HG03095 (cell line): ENCODE measurements at regions not wholly inside any gene's neighbourhood (a gene's known extent, or its start where the extent isn't known, plus 50 kb on each side); places are given as distances from the start of the nearest gene placed in this dataset.

Experiments
- ATAC-seq: cut with Tn5 transposase; IDR thresholded peaks from one replicate; pipeline ENCODE4 v1.9.1; 2021; ENCODE audit warnings: moderate library complexity; ENCODE audit not compliant: unreplicated experiment

DNA sequence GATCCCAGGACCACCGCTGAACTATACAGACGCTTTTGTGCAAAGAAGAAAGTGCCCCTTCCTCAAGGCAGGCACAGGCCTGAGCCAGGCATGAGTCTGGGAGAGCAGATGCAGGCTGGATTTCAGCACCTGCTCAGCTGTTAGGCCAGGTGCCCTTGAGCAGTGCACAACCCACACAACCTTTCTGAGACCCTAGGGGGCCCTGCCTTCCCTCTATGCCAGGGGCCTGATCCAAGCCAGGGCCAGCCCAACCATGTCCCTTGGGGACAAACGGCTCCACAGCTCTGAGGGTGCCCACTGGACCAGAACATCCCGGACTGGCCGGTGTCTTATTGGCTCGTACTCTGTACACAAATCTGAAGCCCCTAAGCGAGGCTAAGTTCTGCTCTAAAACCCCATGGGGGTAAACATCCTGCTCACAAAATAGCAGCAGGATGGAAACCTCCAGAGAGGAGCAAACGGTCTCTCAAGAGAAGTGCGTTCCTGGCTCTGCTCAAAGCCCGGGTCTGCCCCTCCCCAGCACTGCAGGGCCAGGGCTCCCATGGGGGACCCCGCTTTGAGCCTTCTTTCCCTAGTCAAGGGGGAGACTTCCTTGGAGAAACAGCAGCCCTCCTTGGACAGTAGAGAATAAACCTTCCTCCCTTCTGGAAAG lies 275.1 kb downstream of the NPHP4 start:
- ATAC-seq: no peak

DNA sequence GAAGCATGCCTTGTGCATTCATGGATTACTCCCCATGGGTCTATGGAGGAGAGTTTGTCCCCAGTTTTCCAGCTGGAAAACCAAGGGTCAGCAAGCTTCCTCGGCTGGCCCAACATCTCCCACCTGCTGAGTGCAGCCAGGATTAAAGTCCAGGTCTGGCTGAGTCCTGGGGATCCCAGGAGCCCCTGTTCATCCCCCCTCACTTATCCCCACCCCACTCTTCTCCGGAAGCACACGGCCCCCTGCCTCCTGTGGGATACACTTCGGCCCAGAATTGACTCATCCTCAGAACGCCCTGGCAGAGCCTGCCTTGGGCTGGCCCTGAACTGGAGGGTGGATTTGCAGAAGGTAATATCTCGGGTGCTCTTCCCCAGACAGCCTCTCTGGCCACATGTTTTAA lies 276.1 kb downstream of the NPHP4 start:
- ATAC-seq: no peak

DNA sequence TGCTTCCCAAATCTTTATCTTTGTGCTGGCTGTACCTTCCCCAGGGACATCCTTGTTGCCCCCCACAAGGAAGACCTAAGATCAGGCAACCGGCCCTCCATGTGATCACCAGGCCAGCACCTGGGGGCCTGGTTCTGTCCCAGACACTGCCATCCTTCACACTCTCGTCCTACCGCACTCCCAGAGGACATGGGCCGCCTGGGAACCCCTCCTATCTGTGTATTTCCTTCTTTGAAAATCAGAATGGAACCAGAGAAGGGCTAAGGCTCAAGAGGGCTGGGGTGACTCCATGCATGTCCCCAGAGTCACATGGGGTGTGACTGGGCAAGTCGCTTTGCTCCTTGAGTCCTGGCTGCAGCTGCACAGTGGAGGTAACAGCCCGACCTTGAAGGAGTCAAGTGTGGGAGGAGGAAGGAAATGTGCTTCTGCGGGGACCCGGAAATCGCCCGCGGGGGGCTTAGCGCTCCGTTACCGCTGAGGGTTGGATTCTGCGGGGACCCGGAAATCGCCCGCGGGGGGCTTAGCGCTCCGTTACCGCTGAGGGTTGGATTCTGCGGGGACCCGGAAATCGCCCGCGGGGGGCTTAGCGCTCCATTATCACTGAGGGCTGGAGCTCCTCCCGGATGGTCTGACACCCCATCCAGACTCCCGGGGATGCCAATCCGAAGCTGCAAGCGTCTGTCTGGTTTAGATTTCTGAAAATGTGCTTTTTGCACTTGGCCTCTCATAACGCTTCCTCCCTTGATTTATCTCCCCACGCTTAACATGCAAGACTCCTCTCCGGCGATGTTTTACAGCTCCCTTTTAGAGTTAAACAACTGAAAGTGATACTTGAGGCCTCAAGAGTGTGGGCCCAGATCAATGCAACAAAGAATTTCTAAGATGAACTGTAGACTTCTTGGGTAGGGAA lies 278.9 kb downstream of the NPHP4 start:
- no peak for ATAC-seq

DNA sequence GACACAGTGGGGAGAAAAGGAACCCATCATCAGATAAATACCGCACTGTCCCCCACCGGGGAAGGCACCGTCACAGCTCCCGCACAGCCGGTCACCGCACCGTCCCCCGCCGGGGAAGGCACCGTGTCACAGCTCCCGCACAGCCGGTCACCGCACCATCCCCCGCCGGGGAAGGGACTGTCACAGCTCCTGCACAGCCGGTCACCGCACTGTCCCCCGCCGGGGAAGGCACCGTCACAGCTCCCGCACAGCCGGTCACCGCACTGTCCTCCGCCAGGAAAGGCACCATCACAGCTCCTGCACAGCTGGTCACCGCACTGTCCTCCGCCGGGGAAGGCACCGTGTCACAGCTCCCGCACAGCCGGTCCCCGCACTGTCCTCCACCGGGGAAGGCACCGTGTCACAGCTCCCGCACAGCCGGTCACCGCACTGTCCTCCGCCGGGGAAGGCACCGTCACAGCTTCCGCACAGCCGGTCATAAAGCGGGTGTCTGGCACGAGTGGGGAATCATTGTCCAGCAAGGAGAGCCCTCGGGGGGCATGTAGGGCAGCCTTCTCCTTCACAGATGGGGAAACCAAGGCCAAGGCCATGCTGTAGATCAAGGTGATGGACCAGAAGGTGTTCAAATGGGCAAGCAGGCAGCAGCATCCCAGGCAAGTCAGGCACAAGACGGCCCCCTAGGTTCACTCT lies 280.1 kb downstream of the NPHP4 start:
- no peak for ATAC-seq

DNA sequence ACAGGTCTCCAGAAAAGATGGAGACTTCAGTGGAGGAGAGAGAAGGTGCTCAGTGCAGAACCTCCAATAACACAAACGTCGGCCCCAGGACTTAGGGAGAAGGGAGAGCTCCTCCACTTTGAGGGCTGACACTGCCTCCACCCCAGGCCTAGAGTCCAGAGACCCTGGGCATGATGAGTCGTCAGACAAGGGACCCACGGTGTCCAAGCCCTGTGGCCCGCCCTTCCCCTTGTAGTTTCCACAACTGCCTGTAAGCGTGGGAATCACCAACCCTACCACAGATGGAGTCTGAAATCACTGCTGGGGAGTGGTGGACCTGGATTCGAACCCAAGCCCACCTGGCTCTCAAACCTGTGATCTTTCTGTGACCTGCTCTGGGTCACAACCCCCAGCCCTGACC lies 281.1 kb downstream of the NPHP4 start:
- ATAC-seq: no peak

DNA sequence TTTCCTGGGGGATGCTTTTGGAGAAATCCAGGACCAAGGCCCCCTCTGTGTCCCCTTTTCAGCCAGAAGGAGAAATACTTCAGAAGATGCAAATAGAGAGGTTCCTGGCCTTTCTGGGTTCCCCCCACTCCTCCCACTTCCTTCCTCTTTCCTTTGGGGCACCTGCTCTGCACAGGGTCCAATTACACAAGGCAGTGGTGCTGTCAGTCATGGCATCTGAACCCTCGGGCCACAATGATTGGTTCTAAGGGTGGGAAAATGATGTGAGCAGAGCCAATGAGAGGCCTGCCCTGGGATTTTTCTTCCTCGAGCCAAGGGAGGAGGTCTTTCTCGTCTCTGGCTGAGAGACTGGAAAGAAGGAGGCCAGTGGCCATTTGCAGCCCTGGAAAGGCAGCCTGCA lies 282.2 kb downstream of the NPHP4 start:
- no peak for ATAC-seq

DNA sequence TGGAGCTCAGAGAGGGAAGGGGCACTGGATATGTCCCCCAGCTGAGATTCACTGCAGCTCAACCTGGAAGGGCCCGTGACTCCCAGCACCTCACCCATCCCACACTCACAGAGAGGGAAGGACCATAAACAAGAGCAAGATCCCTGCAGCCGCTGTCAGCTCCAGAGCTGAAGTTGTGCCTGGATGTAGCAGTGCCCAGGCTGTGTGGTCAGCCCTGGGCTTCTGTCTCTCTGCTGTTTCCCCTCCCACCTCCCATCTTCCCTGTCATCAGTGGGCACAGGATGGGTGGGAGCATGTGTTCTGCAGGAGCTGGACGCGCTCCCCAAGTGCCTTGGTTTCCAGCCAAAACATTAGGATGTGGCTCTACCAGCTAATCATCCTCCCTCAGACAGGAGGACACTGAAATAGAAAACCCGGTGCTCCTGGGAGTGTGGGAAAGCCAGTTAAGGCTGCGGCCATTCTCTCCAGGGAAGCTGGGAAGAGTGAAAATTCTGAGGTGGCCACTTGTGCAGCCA lies 282.7 kb downstream of the NPHP4 start:
- no peak for ATAC-seq

DNA sequence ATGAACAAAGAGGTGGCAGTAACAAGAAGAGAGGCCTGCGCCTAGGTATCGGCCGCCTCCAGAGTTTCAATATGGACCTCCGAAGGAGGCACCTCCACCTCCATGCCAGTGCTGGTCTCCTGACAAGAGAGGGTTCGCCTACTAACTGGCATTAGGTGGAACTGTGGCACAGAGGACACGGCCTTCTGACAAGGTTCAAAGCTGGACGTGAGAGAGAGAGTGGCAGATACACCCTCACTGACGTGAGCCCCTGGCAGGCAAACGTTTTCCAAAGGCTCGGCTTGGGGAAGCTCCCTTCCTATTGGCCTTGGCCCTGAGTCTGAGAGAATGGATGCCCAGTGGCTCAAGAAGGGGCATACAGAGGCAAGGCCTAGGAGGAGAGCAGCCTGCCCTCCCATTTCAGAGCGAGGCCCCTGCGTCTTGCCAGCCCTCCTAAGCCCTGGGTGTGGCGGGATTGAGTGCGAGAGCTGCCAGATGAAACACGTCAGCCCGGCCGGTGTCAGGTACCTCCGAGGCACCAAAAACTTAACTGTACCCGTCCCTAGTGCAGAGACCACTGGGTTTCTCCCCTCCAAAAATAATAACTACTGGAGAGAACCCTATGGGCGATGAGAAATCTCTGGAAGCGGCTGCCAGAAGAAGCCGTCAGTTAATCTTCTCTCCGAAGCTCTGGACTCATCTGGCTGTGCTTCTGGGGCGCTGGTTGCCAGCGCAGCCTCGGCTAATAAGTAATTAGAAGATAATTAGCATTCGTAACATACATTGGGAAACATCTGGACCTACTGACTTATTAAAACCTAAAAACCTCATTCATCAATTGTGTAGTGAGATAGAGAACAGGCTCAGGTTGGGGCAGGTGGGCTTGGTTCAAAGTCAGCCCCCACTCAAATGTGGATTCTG lies 283.6 kb downstream of the NPHP4 start:
- no peak for ATAC-seq

DNA sequence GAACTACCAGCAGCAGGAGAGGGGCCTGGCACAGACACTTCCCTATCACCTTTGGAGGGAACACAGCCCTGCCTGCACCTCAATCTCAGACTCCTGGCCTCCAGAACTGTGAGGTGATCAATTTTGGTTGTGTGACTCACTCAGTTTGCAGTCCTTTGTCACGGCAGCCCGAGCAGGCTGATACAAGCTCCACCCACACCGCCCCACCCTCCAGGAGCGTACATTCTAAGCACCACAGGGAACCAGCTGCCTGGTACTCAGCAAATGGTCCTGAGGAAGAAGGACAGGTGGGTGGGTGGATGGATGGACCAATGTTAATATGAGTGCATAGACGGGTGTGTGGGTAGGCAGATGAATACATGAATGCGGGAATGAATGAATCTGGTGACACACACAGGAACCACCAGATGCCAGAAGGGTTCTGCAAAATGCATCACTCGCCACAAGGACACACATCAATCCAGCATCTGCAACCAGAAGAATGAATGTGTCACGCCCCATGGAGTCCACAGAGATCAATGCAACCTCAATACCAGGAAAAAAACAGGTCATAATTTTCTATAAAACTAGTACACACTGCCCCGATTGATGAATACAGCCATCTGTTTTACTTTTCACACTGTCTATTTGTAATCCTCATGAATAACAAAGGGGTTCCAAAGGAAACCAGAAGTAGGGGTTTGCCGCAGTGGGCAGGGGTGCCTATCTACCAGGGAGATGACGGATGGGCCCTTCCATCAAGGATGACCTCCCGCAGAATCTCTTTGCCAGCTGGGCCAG lies 284.5 kb downstream of the NPHP4 start:
- ATAC-seq: no peak

DNA sequence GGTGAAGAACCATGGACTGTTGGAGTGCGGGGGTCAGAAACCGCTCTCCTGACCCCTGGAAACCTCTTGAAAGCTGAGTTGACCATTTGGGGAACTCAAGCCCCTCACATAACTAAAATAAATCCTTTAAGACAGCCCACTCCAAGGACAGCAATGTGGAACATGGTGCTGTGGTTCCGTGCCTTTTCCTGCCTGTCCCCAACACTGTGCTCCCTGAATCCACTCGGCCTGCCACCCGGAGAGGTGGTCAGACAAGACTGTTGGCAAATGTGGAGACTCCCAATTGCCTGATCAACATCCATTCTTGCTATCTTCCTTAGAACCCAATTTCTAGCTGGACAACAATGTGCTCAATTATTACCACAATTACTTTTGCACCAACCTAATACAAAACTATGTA lies 286.0 kb downstream of the NPHP4 start:
- ATAC-seq: no peak

DNA sequence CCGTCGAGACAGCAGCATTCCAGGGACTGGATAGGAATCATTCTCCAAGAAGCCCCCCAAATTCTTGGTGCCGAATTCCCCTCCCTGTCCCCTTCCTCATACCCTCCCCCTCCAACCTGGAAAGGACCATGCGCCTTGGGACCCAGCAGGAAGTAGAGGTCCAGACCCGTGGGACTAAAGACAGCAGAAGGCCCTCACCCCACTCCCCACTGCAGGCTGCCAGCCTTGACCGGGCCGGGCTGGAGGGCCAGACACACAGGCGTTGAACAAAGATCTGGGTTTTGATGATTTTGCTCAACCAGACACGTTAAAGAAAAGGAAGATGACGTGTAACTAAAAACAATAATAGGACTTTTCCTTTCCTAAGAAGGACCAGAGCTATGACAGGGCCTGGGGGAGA lies 286.5 kb downstream of the NPHP4 start:
- no peak for ATAC-seq

DNA sequence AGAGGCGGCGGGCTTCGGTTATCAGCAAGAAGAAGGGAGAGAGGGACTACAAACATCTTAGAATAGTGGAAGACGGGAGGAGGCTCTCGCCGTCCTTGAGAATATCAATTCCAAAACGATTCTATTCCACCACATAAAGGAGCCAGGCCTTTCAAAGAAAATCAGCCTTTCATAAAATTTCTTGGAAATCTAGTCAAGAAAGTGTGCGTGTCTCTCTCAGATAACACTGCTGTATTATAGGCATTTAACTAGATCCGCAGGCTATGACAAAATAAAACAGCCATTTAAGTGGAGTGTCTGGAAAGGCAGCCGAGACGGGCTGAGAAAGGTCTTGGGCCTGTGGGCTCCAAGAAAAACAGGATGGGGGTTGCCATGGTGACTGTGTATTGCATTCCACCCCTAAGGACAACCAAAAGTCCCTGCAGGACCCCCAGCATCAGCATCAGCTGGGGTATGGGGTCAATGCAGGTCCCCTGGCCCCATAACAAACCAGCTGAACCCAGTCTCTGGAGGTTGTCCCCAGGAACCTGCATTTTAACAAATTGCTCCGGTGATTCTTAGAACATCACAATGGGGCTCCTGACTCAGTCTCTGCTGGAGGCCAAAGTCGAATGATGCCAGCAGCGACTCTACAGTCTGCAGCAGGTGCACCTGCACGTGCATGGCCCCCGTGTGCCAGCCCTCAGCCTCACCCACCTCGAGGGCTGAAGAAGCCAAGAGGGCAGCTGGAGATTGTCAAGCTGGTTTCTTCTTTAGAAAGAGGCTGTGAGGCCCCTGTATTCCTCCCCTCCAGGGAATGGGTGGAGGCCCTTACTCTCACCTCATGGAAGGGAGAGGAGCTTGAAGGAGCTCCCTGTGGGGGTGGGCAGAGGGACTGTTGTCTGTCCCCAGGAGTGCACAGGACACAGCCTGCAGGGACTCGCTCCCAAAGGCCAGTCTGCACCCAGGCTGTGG lies 287.4 kb downstream of the NPHP4 start:
- ATAC-seq: no peak

DNA sequence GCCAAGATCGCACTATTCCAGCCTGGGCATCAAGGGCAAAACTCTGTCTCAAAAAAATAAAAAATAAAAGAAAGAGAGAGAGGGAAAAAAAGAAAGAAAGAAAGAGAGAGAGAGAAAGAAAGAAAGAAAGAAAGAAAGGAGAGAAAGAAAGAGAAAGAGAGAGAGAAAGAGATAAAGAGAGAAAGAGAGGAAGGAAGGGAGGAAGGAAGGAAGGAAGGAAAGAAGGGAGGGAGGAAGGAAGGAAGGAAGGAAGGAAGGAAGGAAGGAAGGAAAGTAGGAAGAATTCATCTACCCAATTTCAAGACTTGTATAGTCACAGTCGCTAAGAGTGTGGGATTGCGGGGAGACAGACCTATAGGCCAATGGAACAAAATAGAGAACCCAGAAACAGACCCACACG lies 290.6 kb downstream of the NPHP4 start:
- ATAC-seq: no peak

DNA sequence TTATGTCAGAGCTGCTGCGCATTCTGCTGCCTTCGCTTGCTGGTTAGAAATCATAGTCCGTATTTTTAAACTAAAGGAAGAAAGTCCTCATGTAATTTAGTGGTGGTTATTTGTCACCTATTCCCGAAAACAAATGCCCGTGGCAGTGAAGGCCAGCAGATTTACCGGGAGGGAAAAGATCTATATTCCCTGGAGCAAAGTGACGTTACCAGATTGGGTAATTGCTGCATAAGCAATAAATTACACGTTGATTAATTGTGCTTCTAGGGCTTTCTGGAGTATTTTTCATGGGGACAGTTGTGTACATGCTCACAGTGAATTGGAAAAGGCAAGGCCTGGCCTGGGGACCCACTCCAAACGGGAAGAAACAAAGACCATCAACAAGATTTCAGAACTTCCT lies 298.7 kb downstream of the NPHP4 start:
- no peak for ATAC-seq

DNA sequence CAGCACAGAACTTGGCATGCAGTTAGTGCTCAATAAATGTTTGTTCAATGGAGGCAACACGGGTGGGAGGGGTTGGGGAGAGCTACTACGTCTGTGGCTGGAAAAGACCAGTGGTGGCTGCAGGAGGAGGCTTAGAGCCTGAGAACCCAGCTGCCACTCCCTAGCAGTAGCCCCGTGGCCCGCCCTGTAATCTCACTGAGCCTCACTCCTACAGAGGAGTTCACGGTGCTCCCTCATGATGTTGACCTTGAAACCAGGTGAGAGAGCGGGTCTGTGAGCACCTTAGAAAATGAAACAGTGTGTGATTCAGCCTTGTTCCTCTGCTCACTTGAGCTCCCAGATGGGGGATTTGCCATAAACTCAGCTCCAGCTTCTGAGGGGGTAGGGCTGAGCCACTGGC lies 299.6 kb downstream of the NPHP4 start:
- ATAC-seq: no peak

DNA sequence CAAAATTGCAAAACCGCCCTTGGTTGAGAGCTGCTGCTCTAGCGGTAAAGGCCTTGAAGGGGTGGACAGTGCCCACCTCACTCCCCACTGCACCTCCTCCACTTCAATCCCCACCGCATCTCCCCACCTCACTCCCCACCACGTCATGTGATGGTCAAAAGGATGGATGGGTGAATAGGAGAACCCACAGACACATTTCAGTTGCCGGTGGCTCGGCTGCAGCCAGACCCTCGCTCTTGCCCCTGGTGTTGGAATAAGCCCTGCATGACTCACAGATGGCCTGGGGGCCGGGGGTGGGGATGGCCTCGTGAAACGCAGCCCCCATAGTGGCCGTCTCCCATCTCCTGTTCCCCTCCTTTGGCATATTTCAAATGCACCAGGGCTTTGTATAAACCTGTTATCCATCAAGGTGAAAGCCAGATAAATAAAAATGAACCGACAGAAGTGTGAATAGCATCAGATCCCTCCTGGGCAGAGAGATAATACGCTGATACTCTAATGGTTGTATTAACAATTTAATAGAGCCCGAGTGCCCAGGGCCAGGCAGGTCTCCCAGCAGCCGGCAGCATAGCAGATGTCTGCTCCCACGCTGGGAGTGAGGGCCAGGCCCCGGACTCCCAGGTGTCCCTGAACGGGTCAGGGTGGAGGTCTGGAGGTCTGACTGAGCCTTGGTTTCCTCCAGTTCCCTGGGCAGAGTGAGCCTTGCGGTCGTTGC lies 300.3 kb downstream of the NPHP4 start:
- no peak for ATAC-seq

DNA sequence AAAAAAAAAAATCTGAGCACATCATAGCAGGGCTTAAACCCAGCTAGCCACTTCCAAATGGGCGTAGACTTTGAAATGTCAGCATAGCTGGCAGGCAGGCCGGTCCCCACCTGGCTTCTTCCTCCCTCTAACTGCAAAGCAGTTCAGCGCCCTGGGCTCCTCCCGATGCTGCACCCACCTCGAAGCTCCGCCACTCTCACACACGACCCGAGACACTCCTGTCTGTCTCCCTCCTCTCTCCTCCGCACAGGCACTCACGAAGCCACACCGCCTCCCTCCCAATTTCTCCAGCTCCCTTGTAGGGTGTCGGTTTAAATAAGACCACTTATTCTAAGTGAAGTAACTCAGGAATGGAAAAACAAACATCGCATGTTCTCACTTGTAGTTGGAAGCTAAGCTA lies 301.3 kb downstream of the NPHP4 start:
- ATAC-seq: no peak

DNA sequence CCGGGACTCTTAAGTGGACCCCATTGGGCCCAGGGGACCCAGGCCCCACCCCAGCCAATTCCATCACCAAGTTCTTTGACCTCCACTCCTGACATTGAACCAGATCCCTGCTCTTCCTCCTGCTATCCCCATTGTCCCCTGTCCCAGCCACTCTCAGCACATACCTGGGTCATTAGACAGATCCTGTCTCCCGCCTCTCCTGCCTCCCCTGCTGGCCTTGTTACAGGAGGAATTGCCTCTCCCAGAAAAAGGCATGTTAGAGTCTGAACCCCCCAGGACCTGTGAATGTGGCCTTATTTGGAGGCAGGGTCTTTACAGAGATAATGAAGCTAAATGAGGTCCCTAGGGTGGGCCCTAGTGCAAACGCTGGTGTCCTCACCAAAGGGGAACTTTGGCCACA lies 301.9 kb downstream of the NPHP4 start:
- ATAC-seq: no peak
